ENCODE measurements at regions not wholly inside any gene's neighbourhood (a gene's known extent, or its start where the extent isn't known, plus 50 kb on each side); places are given as distances from the start of the nearest gene placed in this dataset.
"Not testable (repeated sequence)": the region's sequence is repeated elsewhere in the genome, so short reads cannot be mapped to it uniquely, and the experiment has no call there.

- no peak for ATAC-seq
- no peak for DNase-seq
Observed at GRCh38 chr7:96561892-96562291, 147.8 kb downstream of the SEM1 start.

GRCh38 chr7:96558530-96558929, 151.1 kb downstream of the SEM1 start:
- DNase-seq (no peak), ATAC-seq (no peak)

- no peak for DNase-seq
- ATAC-seq, result no peak
Observed at GRCh38 chr7:96558093-96558492, 151.6 kb downstream of the SEM1 start.

- ATAC-seq, DNase-seq: not testable (repeated sequence)
Observed at GRCh38 chr7:96557598-96557997, 152.0 kb downstream of the SEM1 start.

- DNase-seq, result no peak
- ATAC-seq, result no peak
Observed at GRCh38 chr7:96548664-96549063, 161.0 kb downstream of the SEM1 start.

GRCh38 chr7:96547371-96547811, 162.3 kb downstream of the SEM1 start:
- no peak for ATAC-seq
- no peak for DNase-seq

GRCh38 chr7:96546426-96546825, 163.2 kb downstream of the SEM1 start:
- DNase-seq (no peak), ATAC-seq (no peak)

GRCh38 chr7:96539471-96539870, 170.2 kb downstream of the SEM1 start:
- ATAC-seq (no peak), DNase-seq (no peak)

GRCh38 chr7:96538632-96539031, 171.0 kb downstream of the SEM1 start:
- DNase-seq (no peak), ATAC-seq (no peak)

- no peak for ATAC-seq
- DNase-seq, result no peak
Observed at GRCh38 chr7:96534221-96534620, 175.4 kb downstream of the SEM1 start.

GRCh38 chr7:96532428-96532935, 177.2 kb downstream of the SEM1 start:
- no peak for ATAC-seq
- no peak for DNase-seq

GRCh38 chr7:96531331-96531730, 178.3 kb downstream of the SEM1 start:
- no peak for DNase-seq
- no peak for ATAC-seq

GRCh38 chr7:96530786-96531185, 178.9 kb downstream of the SEM1 start:
- DNase-seq (no peak), ATAC-seq (no peak)

GRCh38 chr7:96527133-96527827, 182.4 kb downstream of the SEM1 start:
- no peak for DNase-seq
- no peak for ATAC-seq

GRCh38 chr7:96526496-96526895, 183.2 kb downstream of the SEM1 start:
- DNase-seq, result no peak
- no peak for ATAC-seq

GRCh38 chr7:96521068-96521894, 188.4 kb downstream of the SEM1 start:
- DNase-seq, result no peak
- no peak for ATAC-seq

GRCh38 chr7:96508371-96508770, 186.5 kb upstream of the SLC25A13 start:
- ATAC-seq, result no peak
- no peak for DNase-seq

- no peak for DNase-seq
- ATAC-seq, result no peak
Observed at GRCh38 chr7:96503597-96503996, 181.7 kb upstream of the SLC25A13 start.

- DNase-seq (no peak), ATAC-seq (no peak)
Observed at GRCh38 chr7:96501318-96501717, 179.4 kb upstream of the SLC25A13 start.

GRCh38 chr7:96499532-96499931, 177.6 kb upstream of the SLC25A13 start:
- DNase-seq, result no peak
- ATAC-seq, result no peak

GRCh38 chr7:96497567-96497966, 175.7 kb upstream of the SLC25A13 start:
- no peak for ATAC-seq
- no peak for DNase-seq

- DNase-seq (no peak), ATAC-seq (peak; percentile 69)
Observed at GRCh38 chr7:96495751-96496216, 173.9 kb upstream of the SLC25A13 start.

GRCh38 chr7:96486681-96487080, 164.8 kb upstream of the SLC25A13 start:
- no peak for DNase-seq
- no peak for ATAC-seq

All from stimulated activated naive CD8-positive, alpha-beta T cell treated with anti-CD3 and anti-CD28 coated beads, Interleukin-15, Interleukin-2, amounts not matched to agents 100 U/mL and 50 U/mL, for 24 hours (primary cell).